GM21529 (cell line): ENCODE measurements at regions not wholly inside any gene's neighbourhood (a gene's known extent, or its start where the extent isn't known, plus 50 kb on each side); places are given as distances from the start of the nearest gene placed in this dataset.
A peak's percentile ranks its signal among the peaks of the same experiment; 100 is the strongest.
"Not testable (repeated sequence)": the region's sequence is repeated elsewhere in the genome, so short reads cannot be mapped to it uniquely, and the experiment has no call there.

Experiments used
- ATAC-seq: cut with Tn5 transposase; IDR thresholded peaks from one replicate; pipeline ENCODE4 v1.9.1; 2021; ENCODE audit not compliant: unreplicated experiment

- ATAC-seq = no peak
Observed at GRCh38 chr20:50436052-50436656, 74.0 kb upstream of the PTPN1 start.

- no peak for ATAC-seq
Observed at GRCh38 chr20:50436696-50437095, 73.5 kb upstream of the PTPN1 start.

GRCh38 chr20:50438986-50439407 lies 71.2 kb upstream of the PTPN1 start:
- no peak for ATAC-seq

GRCh38 chr20:50439539-50440453 lies 70.4 kb upstream of the PTPN1 start:
- ATAC-seq = no peak

- no peak for ATAC-seq
Observed at GRCh38 chr20:50442512-50442911, 67.7 kb upstream of the PTPN1 start.

- no peak for ATAC-seq
Observed at GRCh38 chr20:50445354-50446151, 64.6 kb upstream of the PTPN1 start.

GRCh38 chr20:50446351-50447101 lies 63.7 kb upstream of the PTPN1 start:
- no peak for ATAC-seq

- no peak for ATAC-seq
Observed at GRCh38 chr20:50447102-50447804, 62.9 kb upstream of the PTPN1 start.

- ATAC-seq = no peak
Observed at GRCh38 chr20:50447817-50448216, 62.4 kb upstream of the PTPN1 start.

- not testable (repeated sequence) for ATAC-seq
Observed at GRCh38 chr20:50448625-50449403, 61.4 kb upstream of the PTPN1 start.

GRCh38 chr20:50449738-50450492 lies 60.3 kb upstream of the PTPN1 start:
- peak; percentile 65 for ATAC-seq

- no peak for ATAC-seq
Observed at GRCh38 chr20:50450493-50450826, 59.7 kb upstream of the PTPN1 start.

- ATAC-seq = peak; percentile 80
Observed at GRCh38 chr20:50450881-50451752, 59.1 kb upstream of the PTPN1 start.

GRCh38 chr20:50451792-50452425 lies 58.3 kb upstream of the PTPN1 start:
- ATAC-seq = not testable (repeated sequence)

GRCh38 chr20:50453533-50454244 lies 56.5 kb upstream of the PTPN1 start:
- ATAC-seq = no peak

GRCh38 chr20:50455245-50455644 lies 54.9 kb upstream of the PTPN1 start:
- not testable (repeated sequence) for ATAC-seq
